GM18951 (cell line): ENCODE measurements at regions not wholly inside any gene's neighbourhood (a gene's known extent, or its start where the extent isn't known, plus 50 kb on each side); places are given as distances from the start of the nearest gene placed in this dataset.

Experiments used
- POLR2A ChIP-seq: IDR thresholded peaks from 4 replicates; pipeline ENCODE4 v1.6.1; 2011; ENCODE audit warnings: mild to moderate bottlenecking; ENCODE audit not compliant: insufficient read length, insufficient read depth; ENCODE audit errors: extremely low read depth
- in situ Hi-C: fragments of 300-500 bp; cut with MboI; formaldehyde crosslinking; loops from one replicate; pipeline ENCODE4 v1.12.0; 2022; ENCODE audit warnings: low sequenced_read_pairs, mixed read lengths, inconsistent platforms; ENCODE audit not compliant: unreplicated experiment

GRCh38 chr2:128534688-128535392 lies 216.2 kb upstream of the HS6ST1 start:
- no peak for TF ChIP-seq POLR2A
- in situ Hi-C loops = no loop called here

GRCh38 chr2:128535953-128536352 lies 217.3 kb upstream of the HS6ST1 start:
- in situ Hi-C loops = no loop called here
- TF ChIP-seq POLR2A = no peak

- no peak for TF ChIP-seq POLR2A
- in situ Hi-C loops = no loop called here
These were observed 218.4 kb upstream of the HS6ST1 start for GRCh38 chr2:128536925-128537620.

- no peak for TF ChIP-seq POLR2A
- in situ Hi-C loops = no loop called here
These were observed 219.0 kb upstream of the HS6ST1 start for GRCh38 chr2:128537646-128538045.

- no peak for TF ChIP-seq POLR2A
- in situ Hi-C loops = no loop called here
These were observed 219.7 kb upstream of the HS6ST1 start for GRCh38 chr2:128538396-128538795.

- no peak for TF ChIP-seq POLR2A
- in situ Hi-C loops = no loop called here
These were observed 222.0 kb upstream of the HS6ST1 start for GRCh38 chr2:128540670-128541069.

GRCh38 chr2:128541448-128541847 lies 222.8 kb upstream of the HS6ST1 start:
- TF ChIP-seq POLR2A = no peak
- in situ Hi-C loops = no loop called here

- in situ Hi-C loops = no loop called here
- no peak for TF ChIP-seq POLR2A
These were observed 224.4 kb upstream of the HS6ST1 start for GRCh38 chr2:128543036-128543435.

GRCh38 chr2:128543646-128544045 lies 225.0 kb upstream of the HS6ST1 start:
- in situ Hi-C loops = no loop called here

GRCh38 chr2:128544321-128545037 lies 225.8 kb upstream of the HS6ST1 start:
- no peak for TF ChIP-seq POLR2A
- in situ Hi-C loops = no loop called here

More at GRCh38 chr2:128543646-128544045, 225.0 kb upstream of the HS6ST1 start:
- TF ChIP-seq POLR2A = no peak

- in situ Hi-C loops = no loop called here
- no peak for TF ChIP-seq POLR2A
These were observed 226.4 kb upstream of the HS6ST1 start for GRCh38 chr2:128545085-128545484.

GRCh38 chr2:128545829-128546228 lies 227.2 kb upstream of the HS6ST1 start:
- in situ Hi-C loops = no loop called here
- no peak for TF ChIP-seq POLR2A

GRCh38 chr2:128547667-128548066 lies 229.0 kb upstream of the HS6ST1 start:
- in situ Hi-C loops = no loop called here
- TF ChIP-seq POLR2A = no peak
